PC-3 (cell line): ENCODE measurements at regions not wholly inside any gene's neighbourhood (a gene's known extent, or its start where the extent isn't known, plus 50 kb on each side); places are given as distances from the start of the nearest gene placed in this dataset.

ENCODE experiments used
- ATAC-seq: fragments of 200-7000 bp; cut with Tn5 transposase; 2 replicates; pipeline ENCODE4 v1.9.1; 2020; ENCODE audit warnings: mild to moderate bottlenecking, moderate library complexity
- BruUV-seq: library from RNA; stranded (reverse); fragments of 400-500 nt; replicated peaks from 2 replicates; lab custom pipeline; 2021; lab: Mats Ljungman, UMichigan
- CTCF ChIA-PET: fragments of 300-600 bp; sonication (Branson Sonifier 250); formaldehyde crosslinking; loops from one replicate; lab custom pipeline; 2022; ENCODE audit warnings: antibody characterized with exemption; lab: Charles Lee
- POLR2A ChIA-PET: fragments of 300-600 bp; sonication (Branson Sonifier 250); formaldehyde crosslinking; loops from one replicate; lab custom pipeline; 2022; ENCODE audit warnings: antibody characterized with exemption; ENCODE audit not compliant: unreplicated experiment; lab: Charles Lee
- DNase-seq: peaks from one replicate; pipeline ENCODE4 v3.0.0-alpha.2; 2015
- H2AFZ ChIP-seq: fragments of 300-600 bp; sonication (generic); 2 replicates; pipeline ENCODE4 v1.6.0; 2016; ENCODE audit warnings: antibody characterized with exemption, low read length
- H3F3A ChIP-seq: fragments of 300-600 bp; sonication (generic); one replicate; pipeline ENCODE4 v1.6.0; 2017; ENCODE audit warnings: antibody characterized with exemption, low read length, control low read depth, mild to moderate bottlenecking; ENCODE audit not compliant: unreplicated experiment
- H3K27ac ChIP-seq: fragments of 300-600 bp; sonication (generic); 2 replicates; pipeline ENCODE4 v1.5.1; 2016; ENCODE audit warnings: mild to moderate bottlenecking, low read length
- H3K27me3 ChIP-seq: fragments of 300-600 bp; sonication (generic); 2 replicates; pipeline ENCODE4 v1.6.1; 2016; ENCODE audit warnings: low read length, mixed read lengths
- H3K36me3 ChIP-seq: fragments of 300-600 bp; sonication (generic); 2 replicates; pipeline ENCODE4 v1.6.1; 2016; ENCODE audit warnings: low read depth, mixed run types, low read length, mixed read lengths
- H3K4me1 ChIP-seq: fragments of 300-600 bp; sonication (generic); 2 replicates; pipeline ENCODE4 v1.5.1; 2016; ENCODE audit warnings: low read length; ENCODE audit not compliant: insufficient read depth
- H3K4me2 ChIP-seq: fragments of 300-600 bp; sonication (generic); 2 replicates; pipeline ENCODE4 v1.6.0; 2016; ENCODE audit warnings: low read length
- H3K4me3 ChIP-seq: fragments of 300-600 bp; sonication (generic); 2 replicates; pipeline ENCODE4 v1.5.1; 2016; ENCODE audit warnings: mild to moderate bottlenecking, low read length, mixed read lengths
- H3K79me2 ChIP-seq: fragments of 300-600 bp; sonication (generic); 2 replicates; pipeline ENCODE4 v1.6.1; 2017; ENCODE audit warnings: low read length, mixed read lengths
- H3K9ac ChIP-seq: fragments of 300-600 bp; sonication (generic); 2 replicates; pipeline ENCODE4 v1.6.0; 2016; ENCODE audit warnings: mild to moderate bottlenecking, low read length
- H3K9me2 ChIP-seq: fragments of 300-600 bp; sonication (generic); replicated peaks from 2 replicates; pipeline ENCODE4 v1.6.1; 2016; ENCODE audit warnings: mixed run types, low read length, mixed read lengths
- H3K9me3 ChIP-seq: fragments of 300-600 bp; sonication (generic); 2 replicates; pipeline ENCODE4 v1.6.1; 2016; ENCODE audit warnings: low read length, mixed read lengths
- H4K20me1 ChIP-seq: fragments of 300-600 bp; sonication (generic); 2 replicates; pipeline ENCODE4 v1.6.1; 2016; ENCODE audit warnings: low read length, mixed read lengths
- CTCF ChIP-seq: fragments of 300-600 bp; sonication (generic); conservative IDR thresholded peaks from 2 replicates; pipeline ENCODE4 v1.5.1; 2017; ENCODE audit warnings: antibody characterized with exemption, low read depth, mild to moderate bottlenecking, low read length
- EZH2 ChIP-seq: fragments of 300-600 bp; sonication (generic); IDR thresholded peaks from one replicate; pipeline ENCODE4 v1.6.1; 2017; ENCODE audit warnings: antibody characterized with exemption, mild to moderate bottlenecking, low read length; ENCODE audit not compliant: unreplicated experiment
- EZH2phosphoT487 ChIP-seq: fragments of 300-600 bp; sonication (generic); IDR thresholded peaks from 2 replicates; pipeline ENCODE4 v1.6.1; 2018; ENCODE audit warnings: mild to moderate bottlenecking, antibody characterized with exemption, low read length, borderline replicate concordance
- intact Hi-C: fragments of 100-400 bp; cut with micrococcal nuclease; formaldehyde crosslinking; loops from 2 replicates; pipeline ENCODE4 v1.9.0; 2023

GRCh38 chr2:4269885-4270284 is 566.5 kb downstream of the DCDC2C start:
- TF ChIP-seq CTCF (no peak), EZH2 (no peak), EZH2phosphoT487 (no peak)
- intact Hi-C loops: no loop called here
- H3K27ac ChIP-seq: no peak overlapping the region
- ATAC-seq (no peak), DNase-seq (no peak)
- no peak overlapping the region for H2AFZ ChIP-seq
- CTCF ChIA-PET: no interaction called here
- H3K9me3 ChIP-seq: no peaks in the 10 kb centered on the region
- H3K9me2 ChIP-seq: no peaks in the 10 kb centered on the region
- no peaks in the 10 kb centered on the region for H3K36me3 ChIP-seq
- no peak overlapping the region for H3K9ac ChIP-seq
- no peaks in the 10 kb centered on the region for H3K27me3 ChIP-seq
- no peak overlapping the region for H3K4me3 ChIP-seq
- no peak overlapping the region for H3K4me2 ChIP-seq
- no peaks in the 10 kb centered on the region for H3F3A ChIP-seq
- H4K20me1 ChIP-seq: no peaks in the 10 kb centered on the region
- BruUV-seq: no TSS peak
- no peaks in the 10 kb centered on the region for H3K79me2 ChIP-seq
- POLR2A ChIA-PET: no interaction called here
- no peaks in the 10 kb centered on the region for H3K4me1 ChIP-seq

- H3K4me1 ChIP-seq: no peaks in the 10 kb centered on the region
- intact Hi-C loops: no loop called here
- no peaks in the 10 kb centered on the region for H3F3A ChIP-seq
- ChIA-PET CTCF (no interaction called here), POLR2A (no interaction called here)
- no peak for ATAC-seq
- H3K9me2 ChIP-seq: no peaks in the 10 kb centered on the region
- no peak overlapping the region for H3K27ac ChIP-seq
- no peaks in the 10 kb centered on the region for H4K20me1 ChIP-seq
- no peak overlapping the region for H3K4me2 ChIP-seq
- no peak overlapping the region for H3K9ac ChIP-seq
- TF ChIP-seq CTCF: no peak
- TF ChIP-seq EZH2: no peak
- no peak for TF ChIP-seq EZH2phosphoT487
- no TSS peak for BruUV-seq
- no peak for DNase-seq
- H3K79me2 ChIP-seq: no peaks in the 10 kb centered on the region
- no peak overlapping the region for H2AFZ ChIP-seq
- H3K4me3 ChIP-seq: no peak overlapping the region
- H3K9me3 ChIP-seq: no peaks in the 10 kb centered on the region
- no peaks in the 10 kb centered on the region for H3K36me3 ChIP-seq
- H3K27me3 ChIP-seq: no peaks in the 10 kb centered on the region
These were observed 569.0 kb downstream of the DCDC2C start for GRCh38 chr2:4272261-4272858.

- no peak overlapping the region for H3K4me3 ChIP-seq
- H3K4me2 ChIP-seq: no peak overlapping the region
- ATAC-seq (no peak), DNase-seq (no peak)
- ChIA-PET CTCF (no interaction called here), POLR2A (no interaction called here)
- no peaks in the 10 kb centered on the region for H4K20me1 ChIP-seq
- H3F3A ChIP-seq: no peaks in the 10 kb centered on the region
- no TSS peak for BruUV-seq
- H3K4me1 ChIP-seq: no peaks in the 10 kb centered on the region
- TF ChIP-seq EZH2phosphoT487: no peak
- TF ChIP-seq EZH2: no peak
- no peak for TF ChIP-seq CTCF
- intact Hi-C loops: no loop called here
- no peaks in the 10 kb centered on the region for H3K36me3 ChIP-seq
- no peak overlapping the region for H3K27ac ChIP-seq
- no peaks in the 10 kb centered on the region for H3K79me2 ChIP-seq
- no peaks in the 10 kb centered on the region for H3K27me3 ChIP-seq
- H2AFZ ChIP-seq: no peak overlapping the region
- no peak overlapping the region for H3K9ac ChIP-seq
- no peaks in the 10 kb centered on the region for H3K9me2 ChIP-seq
- no peaks in the 10 kb centered on the region for H3K9me3 ChIP-seq
These were observed 575.0 kb downstream of the DCDC2C start for GRCh38 chr2:4278392-4278791.
